ENCODE measurements at regions not wholly inside any gene's neighbourhood (a gene's known extent, or its start where the extent isn't known, plus 50 kb on each side); places are given as distances from the start of the nearest gene placed in this dataset.

GRCh38 chr20:55776176-55776575, 229.1 kb downstream of the CBLN4 start:
- TF ChIP-seq EZH2 (IDR thresholded peaks at IDR 0.05; ENCODE audit: low read depth, unreplicated experiment) (no peak), CTCF (conservative IDR thresholded peaks at IDR 0.05; ENCODE audit: low read depth in 2 of 2) (no peak), CREB1 (CRISPR knock-in tag; IDR thresholded peaks at IDR 0.05; ENCODE audit: low read depth) (no peak), REST (IDR thresholded peaks at IDR 0.05; ENCODE audit: unreplicated experiment) (no peak), POLR2AphosphoS5 (IDR thresholded peaks at IDR 0.05; ENCODE audit: low read depth) (no peak), ETS1 (IDR thresholded peaks at IDR 0.05) (no peak), ZNF114 (CRISPR knock-in tag; IDR thresholded peaks at IDR 0.05) (no peak), STAT1 (IDR thresholded peaks at IDR 0.05; ENCODE audit: unreplicated experiment) (no peak), EZH2phosphoT487 (IDR thresholded peaks at IDR 0.05; ENCODE audit: unreplicated experiment) (no peak), NANOG (IDR thresholded peaks at IDR 0.05; ENCODE audit: borderline replicate concordance) (no peak), ZNF331 (CRISPR knock-in tag; IDR thresholded peaks at IDR 0.05; ENCODE audit: low read depth) (no peak)

Measured in GM23338 (cell line).